SIG-M5 treated with dmso at 0.1 percent for 504 hours (cell line): ENCODE measurements at regions not wholly inside any gene's neighbourhood (a gene's known extent, or its start where the extent isn't known, plus 50 kb on each side); places are given as distances from the start of the nearest gene placed in this dataset.
A peak's percentile ranks its signal among the peaks of the same experiment; 100 is the strongest.

Source experiments
- DNase-seq: peaks from one replicate; lab custom pipeline; 2025; ENCODE audit not compliant: unreplicated experiment; lab: John Stamatoyannopoulos, UW

DNA sequence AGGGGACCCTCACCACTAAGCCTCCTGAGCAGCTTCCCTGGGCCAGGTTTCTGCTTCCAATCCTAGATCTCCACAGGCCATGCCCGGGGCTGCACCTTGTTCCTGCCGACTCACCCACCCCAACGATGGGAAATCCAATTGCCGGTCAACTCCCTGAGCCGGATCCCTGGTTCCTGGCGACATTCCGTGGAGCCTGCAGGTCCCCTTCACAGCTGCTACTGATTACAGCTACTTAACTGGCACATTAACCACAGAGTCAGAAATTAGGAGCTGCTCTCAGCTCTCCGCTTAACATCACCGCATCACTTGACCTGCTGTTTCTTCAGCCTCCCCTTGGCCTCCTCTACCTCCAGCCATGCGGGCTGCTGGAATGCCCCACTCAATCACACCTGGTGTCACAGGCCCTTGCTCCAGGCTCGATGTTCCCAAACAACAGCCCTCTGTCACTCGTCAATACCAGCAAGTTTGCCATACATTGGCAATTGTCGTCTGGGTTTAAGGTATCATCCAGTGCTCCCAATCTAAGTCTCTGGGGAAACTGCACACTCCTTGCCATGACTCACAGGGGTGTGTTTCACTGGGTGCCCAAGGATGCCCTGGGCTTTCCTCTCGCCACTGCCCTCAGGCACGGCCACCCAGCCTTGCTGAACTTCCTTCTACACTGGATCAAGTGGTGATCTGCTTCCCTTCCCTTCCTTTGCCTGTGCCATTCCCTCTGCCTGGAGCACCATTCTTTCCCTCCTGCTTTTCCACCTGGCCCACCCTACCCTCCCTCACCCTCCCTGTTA is 181.0 kb downstream of the MN1 start:
- DNase-seq = no peak

DNA sequence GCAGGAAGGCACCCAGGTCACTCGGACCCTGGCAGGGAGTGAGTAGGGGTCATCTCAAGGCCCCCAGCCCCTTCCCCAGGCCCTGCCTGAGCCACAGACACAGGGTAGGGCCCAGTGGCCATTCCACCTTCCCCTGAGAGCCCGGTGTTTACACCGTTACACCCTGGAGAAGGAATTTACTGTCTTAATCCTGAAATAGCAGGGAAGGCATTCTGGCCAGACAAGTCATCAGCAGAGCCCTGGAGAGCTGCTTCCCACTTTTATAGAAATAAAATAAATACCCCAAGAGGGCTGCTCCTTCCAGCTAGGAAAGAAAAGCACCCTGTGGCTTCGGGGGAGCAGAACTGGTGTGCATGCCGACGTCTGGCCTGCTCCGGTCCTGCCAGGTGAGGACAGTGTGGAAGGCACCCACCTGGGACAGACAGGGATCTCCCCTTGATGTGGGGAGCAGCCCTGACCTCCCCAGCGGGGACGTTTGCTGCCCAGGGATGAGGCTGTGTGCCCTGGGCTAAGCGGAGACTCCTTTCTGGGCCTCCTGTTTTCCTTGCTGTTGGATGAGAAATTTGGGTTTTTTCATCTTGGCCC is 180.0 kb downstream of the MN1 start:
- DNase-seq = no peak

DNA sequence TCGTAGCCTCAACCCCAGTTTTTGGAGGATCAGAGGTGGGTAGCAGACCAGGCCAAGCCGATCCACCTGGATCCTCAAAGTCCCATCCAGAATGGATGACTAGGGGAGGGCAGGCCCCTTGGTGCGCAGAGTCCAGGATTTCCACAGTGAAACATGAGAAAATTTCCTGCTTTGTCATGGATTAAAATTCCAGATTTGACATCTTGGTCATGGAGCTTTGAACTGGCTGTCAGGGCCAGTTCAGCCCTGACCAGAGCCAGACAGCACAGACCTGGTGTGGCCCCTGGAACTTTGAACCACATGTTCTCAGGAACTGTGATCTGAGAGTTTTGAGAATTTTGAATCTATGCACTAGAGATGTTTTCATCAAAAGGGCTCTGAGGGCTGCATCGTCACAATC is 177.5 kb downstream of the MN1 start:
- no peak for DNase-seq

DNA sequence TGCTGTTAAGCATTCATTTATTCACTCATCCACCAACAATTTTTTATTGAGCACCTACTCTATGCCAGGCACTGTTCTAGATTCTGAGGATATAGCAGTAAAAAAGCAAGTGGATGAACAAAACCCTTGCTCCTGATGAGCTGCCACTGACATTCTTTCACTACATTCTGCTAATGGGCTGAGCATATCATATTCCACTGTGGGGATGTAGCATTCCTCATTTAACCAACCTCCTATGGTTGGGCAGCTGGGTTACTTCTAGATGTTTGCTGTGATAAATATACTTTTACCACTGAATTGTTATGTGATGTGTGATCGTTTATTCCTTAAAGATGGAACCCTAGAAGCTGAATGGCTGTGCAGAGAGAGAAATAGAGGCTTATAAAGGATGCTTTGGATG is 176.9 kb downstream of the MN1 start:
- DNase-seq = no peak

DNA sequence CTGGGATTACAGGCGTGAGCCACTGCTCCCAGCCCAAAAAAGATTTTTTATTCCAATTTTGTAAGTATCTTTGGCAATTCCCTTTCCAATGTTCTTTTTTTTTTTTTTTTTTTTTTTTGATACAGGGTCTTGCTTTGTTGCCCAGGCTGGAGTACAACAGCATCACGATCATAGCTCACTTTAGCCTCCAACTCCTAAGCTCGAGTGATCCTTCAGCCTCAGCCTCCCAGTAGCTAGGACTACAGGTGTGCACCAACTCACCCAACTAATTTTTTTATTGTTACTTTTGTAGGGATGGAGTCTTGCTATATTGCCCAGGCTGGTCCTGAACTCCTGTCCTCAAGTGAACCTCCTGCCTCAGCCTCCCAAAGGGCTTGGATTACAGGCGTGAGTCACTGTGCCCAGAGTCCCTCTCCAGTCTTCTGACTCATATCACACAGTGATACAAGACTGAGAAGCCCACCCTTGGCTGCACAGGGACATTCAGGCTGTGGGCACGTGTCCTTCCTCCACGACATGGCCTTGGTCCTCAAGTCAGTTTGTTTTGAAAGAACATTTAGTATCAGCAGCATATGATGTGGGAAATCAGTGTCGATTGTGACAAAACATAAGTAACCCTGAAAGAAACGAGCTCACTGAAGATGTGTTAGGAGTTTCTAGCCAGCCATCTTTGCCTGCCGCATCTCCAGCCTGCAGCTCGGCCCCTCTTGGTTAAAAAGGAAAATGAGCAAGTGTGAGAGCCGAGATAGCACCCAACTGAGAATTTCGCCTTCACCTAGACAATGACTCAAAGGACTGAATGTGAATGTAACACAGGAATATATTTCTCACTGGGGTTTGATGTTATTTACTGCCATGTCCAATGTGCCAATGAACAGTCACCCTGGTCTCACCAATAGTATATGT is 175.5 kb downstream of the MN1 start:
- no peak for DNase-seq

DNA sequence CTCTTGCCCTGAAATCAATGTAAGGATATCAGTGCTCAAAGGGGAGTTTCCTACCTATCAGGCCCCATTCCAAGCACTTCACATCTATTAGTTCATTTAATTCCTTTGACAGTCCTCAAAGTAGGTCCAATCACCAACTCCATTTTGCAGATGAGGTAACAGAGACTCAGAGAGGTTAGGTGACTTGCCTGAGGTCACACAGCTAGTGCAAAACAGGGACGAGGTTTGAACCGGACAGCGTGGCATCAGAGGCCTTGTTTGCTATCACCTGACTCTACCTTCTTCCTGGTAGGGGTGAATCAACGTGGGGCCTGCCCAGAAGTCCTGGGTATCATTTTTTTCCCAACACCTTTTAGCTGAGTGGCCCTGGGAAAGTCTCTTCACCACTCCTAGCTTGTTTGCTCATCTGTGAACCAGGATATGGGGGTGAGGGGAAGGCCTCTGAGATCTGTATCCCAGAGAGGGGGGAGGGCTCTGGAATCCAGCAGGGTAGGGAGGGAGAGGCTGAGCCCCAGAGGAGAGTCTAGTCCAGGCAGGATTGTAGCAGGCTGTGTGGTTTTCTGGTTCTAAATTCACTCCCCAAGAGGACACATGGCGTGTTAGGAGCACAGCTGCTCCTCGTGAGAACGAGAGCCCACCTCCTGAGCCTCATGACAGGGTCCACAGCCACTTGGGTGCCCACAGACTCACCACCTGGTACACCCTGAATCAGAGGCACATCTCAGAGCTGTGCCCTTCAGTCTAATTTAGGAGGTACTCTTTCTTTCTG is 174.7 kb downstream of the MN1 start:
- no peak for DNase-seq

DNA sequence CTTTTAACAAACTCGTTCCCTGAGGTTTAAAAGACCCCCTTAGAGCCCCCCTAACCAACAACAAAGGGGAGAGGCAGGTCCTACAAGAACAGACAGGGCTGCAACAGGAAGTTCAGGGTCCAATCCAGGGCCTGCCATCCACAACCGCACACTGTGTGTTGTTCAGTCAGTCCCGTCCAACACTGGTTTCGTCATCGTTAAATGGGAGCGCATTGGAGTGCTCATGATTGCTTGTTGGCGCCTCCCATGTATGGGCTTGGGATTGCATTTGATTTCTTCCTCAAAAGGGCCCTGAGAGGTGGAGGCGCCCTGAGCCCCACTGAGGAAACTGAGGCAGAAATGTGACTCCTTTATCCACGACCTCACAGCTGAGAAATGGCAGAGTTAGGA is 174.1 kb downstream of the MN1 start:
- DNase-seq = no peak

DNA sequence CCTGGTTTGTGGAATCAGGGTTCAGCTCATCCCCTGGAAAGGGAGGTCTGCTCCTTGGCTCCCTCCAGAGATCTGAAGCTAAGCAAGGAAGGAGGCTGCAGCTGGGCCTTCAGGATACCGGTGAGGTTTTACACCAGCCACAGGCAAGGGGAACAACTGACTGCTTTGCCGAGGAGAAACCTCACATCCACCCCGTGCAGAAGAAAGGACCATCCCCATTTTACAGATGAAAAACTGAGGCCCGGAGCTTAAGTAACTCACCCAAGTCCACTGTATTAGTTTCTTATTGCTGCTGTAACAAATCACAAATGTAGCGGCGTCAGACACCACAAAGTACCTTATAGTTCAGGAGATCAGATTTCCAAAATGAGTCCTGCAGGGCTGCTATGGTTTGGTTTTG is 173.7 kb downstream of the MN1 start:
- DNase-seq = no peak

DNA sequence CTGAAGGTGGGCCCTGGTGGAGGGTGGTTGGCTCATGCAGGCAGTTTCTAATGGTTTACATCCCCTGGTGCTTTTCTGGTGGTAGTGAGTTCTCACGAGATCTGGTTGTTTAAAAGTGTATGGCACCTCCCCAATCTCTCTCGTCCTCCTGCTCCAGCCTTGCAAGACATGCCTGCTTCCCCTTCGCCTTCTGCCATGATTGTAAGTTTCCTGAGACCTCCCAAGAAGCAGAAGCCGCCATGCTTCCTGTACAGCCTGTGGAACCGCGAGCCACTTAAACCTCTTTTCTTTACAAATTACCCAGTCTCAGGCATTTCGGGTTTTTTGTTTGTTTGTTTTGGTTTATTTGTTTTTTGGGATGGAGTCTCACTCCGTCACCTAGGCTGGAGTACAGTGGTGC is 173.2 kb downstream of the MN1 start:
- no peak for DNase-seq

DNA sequence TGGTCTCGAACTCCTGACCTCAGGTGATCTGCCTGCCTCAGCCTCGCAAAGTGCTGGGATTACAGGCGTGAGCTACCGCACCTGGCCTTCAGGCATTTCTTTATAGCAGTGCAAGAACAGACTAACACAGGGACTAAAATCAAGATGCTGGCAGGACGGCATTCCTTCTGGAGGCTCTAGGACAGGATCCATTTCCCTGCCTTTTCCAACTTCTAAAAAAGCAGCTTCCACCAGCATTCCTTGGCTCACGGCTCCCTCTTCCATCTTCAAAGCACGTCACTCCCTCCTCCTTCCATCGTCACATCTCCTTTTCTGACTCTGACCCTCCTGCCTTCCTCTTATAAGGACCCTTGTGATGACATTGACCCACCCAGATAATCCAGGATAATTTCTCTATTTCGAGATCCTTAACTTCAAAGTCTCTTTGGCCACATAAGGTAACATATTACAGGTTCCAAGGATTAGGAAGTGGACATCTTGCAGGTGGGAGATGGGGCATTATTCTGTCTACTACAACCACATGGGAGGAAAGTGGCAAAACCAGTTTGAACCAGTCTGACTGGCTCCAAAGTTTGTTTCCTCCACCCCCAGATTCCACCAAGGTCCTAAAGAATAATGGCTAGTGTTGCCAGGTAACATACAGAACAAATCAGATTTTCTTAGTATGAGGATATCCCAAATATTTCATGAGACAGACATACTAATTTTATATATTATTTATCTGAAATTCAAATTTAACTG is 172.5 kb downstream of the MN1 start:
- DNase-seq = peak; percentile 17

DNA sequence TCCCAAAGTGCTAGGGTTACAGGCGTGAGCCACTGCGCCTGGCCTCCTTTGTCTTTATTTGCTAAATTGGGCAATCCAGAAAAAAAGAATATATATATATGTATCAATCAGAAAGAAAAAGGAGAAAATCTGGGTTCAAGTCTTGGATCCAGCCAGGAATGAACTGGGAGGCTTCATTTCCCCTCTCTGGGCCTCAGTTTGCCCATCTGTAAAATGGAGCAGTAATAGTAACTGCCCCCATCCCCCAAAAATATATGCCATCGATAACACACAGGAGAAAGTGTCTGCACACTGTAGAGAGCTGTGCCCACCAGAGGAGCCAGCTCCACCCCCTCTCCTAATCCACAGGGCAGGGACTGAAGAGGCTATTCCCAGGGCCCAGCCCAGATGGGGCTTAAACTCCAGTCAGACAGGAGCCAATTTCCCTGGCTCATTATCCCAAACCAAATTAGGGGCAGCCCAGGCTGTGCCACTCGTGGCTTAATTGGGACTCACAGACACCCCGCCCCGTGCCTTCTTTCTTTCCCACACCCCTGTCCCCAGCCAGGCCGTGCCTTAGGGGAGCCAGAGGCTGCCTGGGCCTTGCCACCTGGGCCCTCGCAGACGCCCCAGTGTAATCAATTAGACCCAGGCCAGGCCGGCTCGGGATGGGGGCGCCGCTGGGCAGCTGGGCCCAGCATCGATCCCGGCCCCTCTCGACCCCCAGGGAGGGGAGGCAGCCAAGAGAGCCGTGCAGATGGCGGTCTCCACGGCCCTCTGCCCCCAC is 171.5 kb downstream of the MN1 start:
- DNase-seq = no peak

DNA sequence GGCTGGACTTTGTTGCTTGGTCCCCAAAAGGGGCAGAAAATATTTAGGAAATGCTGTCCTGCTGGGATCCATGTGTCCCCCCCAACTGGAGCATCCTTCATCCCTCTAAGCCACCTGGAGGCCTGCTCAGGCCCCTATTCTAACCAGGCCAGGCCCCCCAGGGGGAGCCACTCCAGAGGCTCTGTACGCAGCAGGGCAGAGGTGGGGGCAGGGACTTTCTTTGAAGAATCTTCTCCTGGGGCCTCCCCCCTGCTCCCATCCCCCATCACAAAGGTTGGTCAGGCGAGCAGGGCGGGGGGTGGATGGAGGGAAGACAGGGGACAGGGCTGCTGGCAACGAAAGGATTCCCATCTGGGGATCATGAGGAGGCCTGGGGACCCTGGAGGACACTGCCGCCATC is 170.8 kb downstream of the MN1 start:
- DNase-seq = no peak

DNA sequence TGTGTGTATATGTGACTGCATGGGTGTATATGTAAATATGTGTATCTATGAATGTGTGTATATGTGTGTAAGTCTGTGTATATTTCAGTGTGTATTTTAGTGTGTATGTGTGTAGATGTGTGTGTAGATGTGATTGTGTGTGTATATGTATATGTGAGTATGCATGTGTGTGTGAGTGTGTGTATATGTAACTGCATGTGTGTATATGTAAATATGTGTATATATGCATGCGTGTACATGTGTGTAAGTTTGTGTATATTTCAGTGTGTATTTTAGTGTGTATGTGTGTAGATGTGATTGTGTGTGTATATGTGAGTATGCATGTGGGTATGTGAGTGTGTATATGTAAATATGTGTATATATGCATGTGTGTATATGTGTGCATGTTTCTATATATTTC is 169.9 kb downstream of the MN1 start:
- DNase-seq = no peak

DNA sequence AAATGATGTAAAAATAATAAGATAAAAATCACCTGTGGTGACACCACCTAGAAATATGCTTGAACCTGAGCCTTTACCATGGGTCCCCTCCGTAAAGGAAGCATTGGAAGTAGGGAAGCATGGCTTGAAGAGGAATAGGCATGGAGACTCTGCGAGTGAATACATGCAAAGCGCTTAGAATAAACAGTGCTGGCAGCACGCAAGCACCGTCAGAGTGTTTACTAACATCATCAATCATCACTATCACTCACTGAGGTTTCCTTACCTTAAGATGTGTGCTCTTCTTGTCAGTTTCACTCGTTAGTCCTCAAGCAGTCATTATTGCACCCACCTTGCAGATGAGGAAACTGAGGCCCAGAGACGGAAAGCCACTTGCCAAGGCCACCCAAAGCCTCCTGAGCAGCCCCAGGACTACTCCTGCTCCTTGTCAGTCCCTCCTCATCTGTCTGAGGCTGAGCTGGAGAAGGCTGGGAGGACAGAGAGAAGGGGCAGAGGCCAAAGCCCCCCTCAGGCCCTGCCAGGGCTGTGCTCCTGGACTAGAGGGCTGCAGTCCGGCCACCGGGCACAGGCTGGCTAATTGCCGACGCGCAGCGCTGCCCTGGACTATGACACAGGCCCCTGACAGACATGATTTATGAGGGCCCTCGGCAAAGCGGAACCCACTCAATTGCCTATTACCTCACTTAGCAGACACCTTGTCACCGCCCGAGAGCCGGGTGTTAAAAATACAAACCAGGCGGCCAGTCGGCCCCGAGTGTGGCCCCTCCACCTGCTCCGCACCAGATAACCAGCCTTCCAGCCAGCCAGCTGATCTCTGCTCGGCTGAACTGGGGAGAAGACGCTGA is 168.9 kb downstream of the MN1 start:
- no peak for DNase-seq

DNA sequence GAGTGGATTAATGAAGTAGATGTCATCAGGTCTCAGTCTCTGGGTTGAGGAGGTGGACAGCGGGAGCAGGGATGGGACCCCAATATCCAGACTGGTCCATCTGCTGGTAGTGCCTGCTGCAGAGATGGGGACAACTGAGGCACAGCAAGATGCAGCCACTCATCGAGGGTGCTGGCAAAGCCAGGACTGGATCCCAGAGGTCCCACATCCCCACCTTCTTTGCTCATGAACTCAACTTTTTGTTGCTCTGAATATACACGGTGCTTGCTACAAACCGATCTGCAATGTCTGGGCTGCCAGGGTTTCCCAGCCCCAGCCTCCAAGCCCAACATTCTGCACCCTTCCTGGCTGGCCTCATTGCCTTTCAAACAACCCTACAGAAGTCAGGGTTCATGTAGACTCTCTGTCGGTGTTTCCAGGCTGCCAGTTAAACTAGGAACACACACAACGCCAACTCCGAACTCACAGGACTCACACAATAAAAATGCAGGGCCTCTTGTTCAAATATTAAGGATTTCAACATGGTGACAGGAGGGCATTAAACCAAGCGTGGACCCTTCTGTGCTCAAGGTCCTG is 168.2 kb downstream of the MN1 start:
- DNase-seq = no peak

DNA sequence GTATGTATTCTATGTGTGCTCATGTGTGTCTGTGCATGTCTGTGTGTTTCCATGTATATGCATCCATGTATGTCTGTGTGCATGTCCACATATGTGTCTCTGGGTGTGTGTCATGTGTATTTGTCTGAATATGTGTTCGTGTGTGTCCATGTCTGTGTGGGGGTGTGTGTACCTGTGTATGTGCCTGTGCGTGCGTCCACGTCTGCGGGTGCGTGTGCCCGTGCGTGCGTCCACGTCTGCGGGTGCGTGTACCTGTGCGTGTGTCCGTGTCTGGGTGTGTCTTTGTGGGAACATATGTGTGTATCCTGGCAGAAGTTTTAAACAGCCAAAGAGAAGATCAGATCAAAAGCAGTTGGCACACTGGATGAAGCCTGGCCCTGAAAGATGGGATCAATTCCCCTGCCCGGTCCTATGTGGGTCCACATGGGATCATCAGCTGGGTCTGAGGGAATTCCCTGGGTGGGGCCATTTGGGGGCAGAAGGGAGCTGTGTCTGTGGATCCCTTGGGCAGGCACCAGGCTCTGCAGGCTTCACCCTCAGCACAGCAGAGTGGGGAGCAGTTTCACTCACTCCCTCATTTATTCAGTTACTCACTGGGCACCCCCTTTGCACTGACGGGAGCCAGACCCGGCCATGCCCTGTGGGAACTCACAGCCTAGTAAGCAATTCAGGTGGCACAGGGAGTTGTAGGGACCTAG is 167.4 kb downstream of the MN1 start:
- no peak for DNase-seq

DNA sequence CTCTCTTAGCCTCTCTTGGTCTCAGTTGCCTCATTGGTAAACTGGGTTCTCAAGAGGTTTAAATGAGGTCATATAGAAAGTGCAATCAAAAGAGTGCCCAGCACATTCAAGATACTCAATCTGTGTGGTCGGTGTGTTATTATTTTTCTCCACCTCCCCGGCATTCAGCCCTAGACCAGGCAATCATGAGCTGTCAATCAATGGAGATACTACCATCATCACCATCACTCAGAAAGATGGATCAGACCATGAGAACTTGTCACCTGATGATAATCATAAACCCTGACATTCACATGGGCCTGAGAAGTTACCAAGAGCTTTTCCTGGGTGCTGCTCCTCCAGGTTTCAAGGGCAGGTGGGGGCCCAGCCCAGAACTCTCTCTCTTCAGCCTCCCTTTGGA is 166.1 kb downstream of the MN1 start:
- DNase-seq = no peak

DNA sequence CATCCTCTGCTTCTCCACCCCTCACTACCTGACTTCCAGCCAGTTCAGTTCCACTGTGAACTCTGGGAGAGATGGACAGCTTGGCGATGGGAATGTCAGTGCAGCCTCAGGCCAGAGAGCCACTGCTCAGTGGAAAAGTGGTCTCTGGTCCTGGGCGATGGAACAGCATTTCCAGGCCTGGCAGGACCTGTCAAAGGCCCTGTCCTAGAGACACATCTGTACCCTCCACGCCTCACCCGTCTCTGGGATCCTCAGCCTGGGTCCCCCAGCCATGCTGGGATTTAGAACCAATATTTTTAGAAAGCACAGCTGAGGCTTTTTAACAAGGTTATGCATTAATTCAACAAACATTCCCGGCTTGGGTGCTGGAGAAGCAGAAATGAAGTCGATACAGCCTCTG is 165.7 kb downstream of the MN1 start:
- DNase-seq = no peak
